HG03520 (cell line): ENCODE measurements at regions not wholly inside any gene's neighbourhood (a gene's known extent, or its start where the extent isn't known, plus 50 kb on each side); places are given as distances from the start of the nearest gene placed in this dataset.
"Not testable (repeated sequence)": the region's sequence is repeated elsewhere in the genome, so short reads cannot be mapped to it uniquely, and the experiment has no call there.

Experiments
- ATAC-seq: cut with Tn5 transposase; IDR thresholded peaks from one replicate; pipeline ENCODE4 v1.9.1; 2021; ENCODE audit warnings: mild to moderate bottlenecking, moderate library complexity; ENCODE audit not compliant: unreplicated experiment

- ATAC-seq: not testable (repeated sequence)
Measured at GRCh38 chr1:146443088-146443870, 214.5 kb upstream of the NOTCH2NLA start.

- ATAC-seq: not testable (repeated sequence)
Measured at GRCh38 chr1:146438543-146438942, 209.7 kb upstream of the NOTCH2NLA start.

DNA sequence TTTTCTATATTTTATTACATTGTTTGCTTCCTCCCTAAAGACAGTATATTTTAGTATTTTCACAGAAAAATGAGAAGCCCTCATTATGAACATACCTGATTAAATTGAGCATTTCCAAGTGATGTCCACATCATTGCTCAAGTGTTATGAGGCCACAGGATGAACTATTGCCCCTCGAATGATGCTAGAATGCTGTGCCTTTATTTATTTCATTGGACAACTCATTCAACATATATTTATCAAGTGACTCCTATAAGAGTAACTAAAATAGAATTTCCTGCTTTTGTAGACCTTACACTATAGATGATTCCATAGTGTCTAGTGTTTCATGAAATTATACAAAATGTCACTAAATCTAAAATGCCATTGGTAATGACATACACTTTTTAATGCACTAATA is 187.8 kb upstream of the NOTCH2NLA start:
- ATAC-seq: not testable (repeated sequence)

GRCh38 chr1:146415017-146415416 is 186.2 kb upstream of the NOTCH2NLA start:
- ATAC-seq: not testable (repeated sequence)

DNA sequence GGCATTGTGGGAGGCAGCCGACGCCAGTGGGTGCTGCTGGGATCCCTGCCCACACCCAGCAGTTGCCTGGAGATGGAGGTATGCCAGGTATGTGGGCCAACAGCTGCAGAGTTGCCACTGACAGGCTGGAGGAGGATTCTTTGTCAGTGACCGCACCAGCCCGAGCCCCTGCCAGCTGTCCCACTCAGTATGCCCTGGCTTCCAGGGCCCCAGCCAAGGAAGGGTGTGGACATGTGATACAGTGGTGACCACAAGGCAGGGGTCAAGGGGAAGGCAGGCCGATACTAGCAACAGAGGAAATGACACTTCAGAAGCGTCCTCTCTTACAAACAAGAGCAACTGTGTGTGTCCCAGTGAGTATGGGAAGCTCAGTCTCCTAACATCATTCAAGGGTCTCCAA is 185.1 kb upstream of the NOTCH2NLA start:
- not testable (repeated sequence) for ATAC-seq

DNA sequence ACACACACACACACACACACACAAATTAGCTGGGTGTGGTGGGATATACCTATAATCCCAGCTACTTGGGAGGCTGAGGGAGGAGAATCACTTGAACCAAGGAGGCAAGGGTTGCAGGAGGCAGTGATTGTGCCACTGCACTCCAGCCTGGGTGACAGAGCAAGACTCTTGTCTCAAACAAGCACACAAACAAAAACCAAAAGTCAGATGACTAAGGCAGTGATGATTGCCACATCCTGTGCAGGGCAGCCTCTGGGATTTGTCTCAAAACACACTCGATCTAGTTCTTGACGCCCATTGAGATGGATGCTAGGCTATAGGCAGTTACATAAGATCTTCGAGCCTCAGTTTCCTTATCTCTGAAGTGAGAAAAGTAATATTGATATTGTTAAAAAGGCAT is 183.1 kb upstream of the NOTCH2NLA start:
- ATAC-seq: not testable (repeated sequence)

DNA sequence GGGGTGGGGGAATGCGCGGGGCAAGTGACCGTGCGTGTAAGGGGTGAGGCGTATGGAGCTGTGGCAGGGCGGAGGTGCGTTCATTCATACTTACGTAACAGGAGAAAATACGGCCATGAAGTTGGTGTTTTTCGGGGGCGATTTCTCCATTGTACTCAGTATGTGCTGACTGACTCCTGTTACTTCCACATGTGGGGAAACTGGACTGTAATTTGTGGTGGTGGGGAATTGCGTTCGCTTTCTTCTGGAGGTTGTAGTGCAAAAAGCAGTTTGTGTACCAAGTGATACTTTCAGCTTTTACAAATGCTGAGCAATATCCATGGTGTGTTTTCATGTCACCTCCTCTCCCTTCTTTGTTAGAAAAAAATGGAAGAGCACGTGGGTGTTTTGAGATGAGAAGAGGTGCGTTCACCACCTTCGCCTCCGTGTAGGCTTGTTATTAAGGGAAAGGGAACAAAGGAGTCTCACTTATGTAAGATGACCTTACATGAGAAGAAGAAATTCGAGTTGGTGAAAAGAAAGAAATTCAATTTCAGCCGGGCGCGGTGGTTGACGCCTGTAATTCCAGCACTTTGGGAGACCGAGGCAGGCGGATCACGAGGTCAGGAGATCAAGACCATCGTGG is 181.1 kb upstream of the NOTCH2NLA start:
- not testable (repeated sequence) for ATAC-seq

DNA sequence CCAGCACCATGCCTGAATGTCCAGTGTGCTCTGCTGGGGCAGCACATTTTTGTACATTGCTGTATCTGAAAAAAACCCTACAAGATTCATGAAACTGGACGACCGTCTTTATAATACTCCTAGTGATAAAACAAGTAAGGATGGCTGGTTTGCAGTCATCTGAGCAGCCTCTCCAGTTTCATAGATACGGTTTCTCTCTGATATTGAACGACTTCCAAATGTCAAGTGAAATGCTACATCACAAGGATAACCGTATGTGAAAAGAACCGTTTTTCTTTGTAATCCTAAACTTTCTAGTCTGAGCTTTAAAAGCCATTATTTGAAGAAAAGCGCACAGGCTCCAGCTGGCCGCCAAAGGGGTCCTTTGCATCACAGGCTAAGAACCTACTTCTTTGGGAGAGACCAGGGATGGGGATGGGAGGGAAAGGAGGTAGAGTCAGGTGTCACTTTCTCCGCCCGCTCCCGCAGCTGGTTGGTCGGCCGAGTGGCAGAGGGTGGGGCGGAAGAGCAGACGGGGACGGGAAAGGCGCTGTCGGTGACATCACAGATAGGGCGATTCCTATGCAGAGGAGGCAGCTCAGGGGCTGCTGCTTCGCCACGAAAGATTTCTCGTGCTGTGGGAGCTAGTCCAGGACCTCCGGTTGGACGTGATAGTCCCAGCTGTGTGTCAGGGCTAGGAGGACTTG is 180.4 kb upstream of the NOTCH2NLA start:
- not testable (repeated sequence) for ATAC-seq

- not testable (repeated sequence) for ATAC-seq
Measured at GRCh38 chr1:146401281-146401825, 172.5 kb upstream of the NOTCH2NLA start.

GRCh38 chr1:146400173-146401121 is 171.6 kb upstream of the NOTCH2NLA start:
- ATAC-seq: not testable (repeated sequence)

- ATAC-seq: not testable (repeated sequence)
Measured at GRCh38 chr1:146399225-146399624, 170.4 kb upstream of the NOTCH2NLA start.

- not testable (repeated sequence) for ATAC-seq
Measured at GRCh38 chr1:146396801-146397200, 168.0 kb upstream of the NOTCH2NLA start.

- not testable (repeated sequence) for ATAC-seq
Measured at GRCh38 chr1:146396242-146396641, 167.4 kb upstream of the NOTCH2NLA start.

- not testable (repeated sequence) for ATAC-seq
Measured at GRCh38 chr1:146393796-146394195, 165.0 kb upstream of the NOTCH2NLA start.

GRCh38 chr1:146393154-146393553 is 164.3 kb upstream of the NOTCH2NLA start:
- not testable (repeated sequence) for ATAC-seq

DNA sequence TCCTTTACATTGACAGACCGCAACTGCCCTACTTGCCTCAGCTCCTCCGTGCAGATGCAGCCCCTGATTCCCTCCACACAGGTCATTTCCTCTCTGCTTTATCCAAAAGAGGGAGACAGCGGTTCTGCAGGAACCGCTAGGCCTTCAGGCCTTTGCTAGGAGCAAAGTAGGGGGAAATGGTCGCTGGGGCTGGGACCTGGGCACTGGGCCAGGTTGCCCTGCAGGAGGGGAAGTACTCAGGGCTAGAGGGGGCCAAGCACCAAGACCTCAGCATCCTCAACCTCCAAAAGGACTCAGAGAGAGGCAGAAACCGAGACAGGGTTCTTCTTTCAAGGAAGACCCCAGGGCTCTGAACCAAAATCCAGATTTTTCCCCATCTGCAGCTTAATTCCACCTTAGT is 160.4 kb upstream of the NOTCH2NLA start:
- not testable (repeated sequence) for ATAC-seq

DNA sequence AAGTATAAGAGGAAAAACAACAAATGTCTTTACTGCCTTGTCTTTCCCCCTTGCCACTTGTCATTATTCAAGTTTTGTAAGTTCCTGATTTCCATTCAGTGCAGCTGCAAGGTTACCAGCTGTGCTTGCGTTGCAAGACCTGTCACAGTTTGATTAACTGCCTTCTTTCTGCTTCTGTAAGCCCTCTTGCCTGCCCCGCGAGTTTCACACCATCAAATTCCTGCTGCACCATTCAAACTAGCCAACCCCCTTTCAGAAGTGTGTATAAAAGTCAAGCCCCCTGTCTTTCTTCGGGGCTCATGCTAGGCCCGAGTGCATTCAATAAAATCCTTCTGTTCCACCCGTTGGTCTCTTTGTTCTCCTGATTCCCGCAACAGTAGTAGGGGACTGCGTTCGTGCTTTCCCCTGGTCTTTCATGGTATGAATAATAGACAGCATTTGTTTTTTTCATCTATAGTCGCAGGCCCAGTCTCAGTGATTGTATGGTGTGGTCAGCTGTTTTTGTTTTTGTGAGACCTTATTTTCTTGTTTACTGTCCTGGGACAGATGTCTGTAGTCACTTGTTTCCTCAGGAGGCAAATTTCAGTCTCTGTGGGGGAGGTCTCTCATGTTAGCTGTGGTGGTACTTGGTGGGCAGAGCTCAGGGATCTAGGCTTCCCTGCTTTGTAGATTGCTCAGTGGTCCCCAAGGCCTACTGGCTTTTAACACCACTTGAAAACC is 159.1 kb upstream of the NOTCH2NLA start:
- not testable (repeated sequence) for ATAC-seq

DNA sequence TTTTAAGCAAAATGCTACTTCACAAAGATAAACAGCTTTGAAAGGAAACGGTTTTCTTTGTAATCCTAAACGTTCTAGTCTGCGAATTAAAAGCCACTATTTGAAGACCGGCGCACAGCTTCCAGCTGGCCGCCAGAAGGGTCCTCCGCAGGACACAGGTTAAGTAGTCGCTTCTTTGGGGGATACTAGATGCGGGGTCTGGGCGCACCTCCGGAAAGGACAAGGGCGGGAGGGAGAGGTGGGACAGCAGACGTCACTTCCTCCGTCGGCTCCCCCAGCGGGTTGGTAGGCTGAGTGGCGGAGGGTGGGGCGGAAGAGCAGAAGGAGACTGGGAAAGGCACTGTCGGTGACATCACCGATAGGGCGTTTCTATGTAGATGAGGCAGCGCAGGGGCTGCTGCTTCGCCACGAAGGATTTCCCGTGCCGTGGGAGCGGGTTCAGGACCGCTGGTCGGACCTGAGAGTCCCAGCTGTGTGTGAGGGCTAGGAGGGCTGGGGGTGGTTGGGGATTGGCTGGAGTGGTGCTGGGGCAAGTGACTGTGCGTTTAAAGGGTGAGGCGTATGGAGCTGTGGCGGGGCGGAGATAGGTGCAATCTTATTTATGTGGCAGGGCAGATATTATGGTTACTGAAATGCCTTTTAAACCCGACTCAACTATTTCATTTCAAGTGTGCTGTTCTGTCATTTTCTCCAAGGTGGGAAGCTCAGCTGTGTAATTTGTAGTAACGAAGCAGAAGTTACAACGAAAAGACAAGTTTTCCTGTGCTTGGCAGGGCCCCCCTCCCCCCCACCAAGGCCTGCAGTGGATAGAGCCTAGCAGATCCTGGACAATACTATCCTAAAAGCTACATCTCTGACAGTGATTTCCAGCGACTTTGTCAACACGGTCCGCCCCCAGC is 158.3 kb upstream of the NOTCH2NLA start:
- ATAC-seq: peak; percentile 90
